HG03159 (cell line): ENCODE measurements at regions not wholly inside any gene's neighbourhood (a gene's known extent, or its start where the extent isn't known, plus 50 kb on each side); places are given as distances from the start of the nearest gene placed in this dataset.

Experiments
- ATAC-seq: cut with Tn5 transposase; IDR thresholded peaks from one replicate; pipeline ENCODE4 v1.9.1; 2021; ENCODE audit warnings: mild to moderate bottlenecking, moderate library complexity; ENCODE audit not compliant: unreplicated experiment

- ATAC-seq, result no peak
Measured at GRCh38 chr2:12432985-12433625, 283.6 kb upstream of the TRIB2 start.

- ATAC-seq, result no peak
Measured at GRCh38 chr2:12433626-12433990, 283.1 kb upstream of the TRIB2 start.

DNA sequence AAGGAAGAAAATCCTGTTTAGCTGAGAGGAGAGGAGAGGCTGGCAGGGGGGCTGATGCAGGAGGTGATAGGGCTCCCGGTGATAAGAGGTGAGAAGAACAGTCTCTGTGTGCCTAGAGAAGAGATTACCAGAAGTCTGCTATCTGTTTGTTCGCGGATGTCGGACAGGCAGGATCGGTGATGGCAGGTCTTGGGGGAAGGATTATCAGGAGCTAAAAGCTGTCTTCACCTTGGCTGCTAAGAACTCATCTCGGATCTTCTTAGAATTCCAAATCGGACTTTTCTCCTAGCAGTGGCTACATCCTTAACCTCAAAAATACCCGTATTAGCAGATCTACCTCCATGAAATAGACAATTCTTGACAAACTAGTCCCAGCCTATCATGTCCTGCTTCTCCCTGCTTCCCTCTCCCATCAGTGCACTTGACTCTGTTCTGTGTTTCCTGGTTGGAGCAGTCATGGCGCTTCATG is 282.1 kb upstream of the TRIB2 start:
- ATAC-seq, result no peak

DNA sequence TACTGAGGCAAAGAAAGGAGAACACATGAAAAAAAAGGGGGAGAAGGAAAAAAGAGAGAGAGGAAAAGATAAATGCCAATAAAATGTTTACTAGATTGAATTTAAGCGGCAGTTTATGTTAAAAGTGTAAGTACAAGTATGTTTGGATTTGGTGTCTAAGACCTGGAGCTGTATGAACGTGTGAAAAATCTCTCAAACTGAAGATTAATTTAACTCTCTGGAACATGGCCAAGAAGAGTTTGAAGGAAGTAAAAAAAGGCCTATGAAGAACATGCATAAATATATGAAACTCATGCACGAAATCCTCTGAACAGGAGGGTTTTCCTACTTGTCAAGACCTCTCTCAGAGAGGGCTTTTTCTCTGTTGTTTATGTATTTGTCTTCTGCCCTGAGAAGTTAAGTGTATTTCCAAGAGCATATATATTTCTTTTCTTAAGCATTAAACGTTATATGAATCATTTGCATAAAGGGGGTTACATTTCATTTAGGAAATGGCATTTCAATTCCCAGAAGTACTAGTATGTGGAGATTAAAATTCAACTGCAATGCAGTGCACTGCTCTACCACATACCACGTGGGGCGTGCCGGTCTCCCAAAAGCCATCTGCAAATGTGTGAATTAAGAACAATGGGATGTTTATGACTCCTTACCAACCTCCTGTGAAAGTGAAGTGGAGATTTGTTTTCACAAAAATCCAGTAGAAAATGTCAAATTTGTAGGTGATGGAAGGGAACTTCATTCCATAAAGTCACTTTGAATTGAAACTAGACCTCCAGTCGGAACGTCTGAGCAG is 281.1 kb upstream of the TRIB2 start:
- ATAC-seq, result no peak

DNA sequence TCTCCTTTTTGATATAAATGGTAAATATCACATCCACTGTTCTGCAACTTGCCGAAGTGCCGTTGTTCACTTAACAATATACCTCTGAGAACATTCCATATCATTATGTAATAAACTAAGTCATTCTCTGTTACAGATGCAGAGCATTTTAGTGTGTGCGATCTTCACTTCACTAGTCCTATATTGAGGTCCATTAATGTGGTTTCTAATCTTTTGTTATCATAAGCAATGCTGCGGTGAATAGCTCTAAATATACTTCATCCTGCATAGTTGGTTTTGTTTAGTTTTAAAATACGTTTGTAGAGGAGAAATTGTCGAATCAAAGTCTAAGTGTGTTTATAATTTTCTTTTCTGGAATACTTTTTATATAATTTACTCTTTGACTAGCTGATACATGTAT is 280.3 kb upstream of the TRIB2 start:
- ATAC-seq, result no peak

- ATAC-seq, result no peak
Measured at GRCh38 chr2:12436935-12437561, 279.7 kb upstream of the TRIB2 start.

GRCh38 chr2:12440731-12441130 is 276.0 kb upstream of the TRIB2 start:
- ATAC-seq, result no peak

GRCh38 chr2:12441750-12442475 is 274.8 kb upstream of the TRIB2 start:
- ATAC-seq, result no peak

- ATAC-seq, result no peak
Measured at GRCh38 chr2:12442476-12442847, 274.3 kb upstream of the TRIB2 start.

- no peak for ATAC-seq
Measured at GRCh38 chr2:12448846-12449505, 267.8 kb upstream of the TRIB2 start.

DNA sequence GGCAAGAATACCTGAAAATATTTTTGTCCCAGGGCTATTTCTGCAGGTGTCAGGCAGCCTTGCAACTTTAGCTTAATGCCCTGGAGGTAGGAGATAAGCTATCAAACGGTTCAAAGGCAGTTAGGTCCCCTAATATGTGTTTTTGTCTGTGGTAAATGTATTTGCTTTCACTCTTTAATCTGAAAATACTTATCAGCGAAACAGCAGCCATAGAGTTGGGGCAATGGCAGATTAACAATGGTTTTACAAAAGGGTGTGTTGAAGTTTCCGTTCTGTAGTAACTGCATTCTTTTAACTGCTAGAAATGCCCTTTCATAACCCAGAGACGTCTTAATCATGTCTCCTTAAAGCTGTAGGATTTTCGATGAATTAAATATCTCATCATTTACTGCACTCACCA is 265.0 kb upstream of the TRIB2 start:
- no peak for ATAC-seq

- no peak for ATAC-seq
Measured at GRCh38 chr2:12452185-12452584, 264.6 kb upstream of the TRIB2 start.

DNA sequence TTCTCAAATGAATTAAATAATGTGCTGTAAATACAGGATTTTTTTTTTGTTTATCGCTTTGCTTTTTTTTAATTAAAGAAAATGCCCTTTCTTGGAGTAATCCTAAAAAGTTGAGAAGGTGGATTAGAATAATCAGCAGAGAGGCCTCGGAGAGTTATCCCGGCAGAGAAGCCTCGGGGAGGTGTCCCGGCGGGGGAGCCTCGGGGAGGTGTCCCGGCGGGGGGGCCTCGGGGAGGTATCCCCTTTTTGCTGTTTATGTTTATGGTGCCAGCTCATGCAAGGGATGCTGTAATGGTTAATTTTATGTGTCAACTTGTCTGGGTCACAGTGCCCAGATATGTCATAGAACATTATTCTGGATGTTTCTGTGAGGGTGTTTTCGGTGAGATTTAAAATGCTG is 263.0 kb upstream of the TRIB2 start:
- ATAC-seq, result no peak

DNA sequence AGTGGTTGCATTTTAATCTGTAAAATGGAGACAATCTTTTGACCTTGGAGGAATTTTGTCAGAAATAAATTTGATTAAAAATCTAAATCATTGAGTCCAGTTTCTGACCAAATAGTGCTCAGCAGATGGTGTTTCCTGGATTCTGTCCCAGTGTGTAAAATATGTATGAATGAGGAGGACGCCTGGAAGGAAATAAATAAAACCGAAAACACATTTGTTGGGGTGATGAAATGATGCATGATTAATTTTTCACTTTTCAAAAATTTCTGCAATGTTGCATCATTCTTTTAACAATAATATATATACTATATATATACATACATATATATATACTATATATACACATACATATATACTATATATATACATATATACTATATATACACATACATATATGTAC is 261.1 kb upstream of the TRIB2 start:
- ATAC-seq, result no peak

GRCh38 chr2:12456293-12457106 is 260.2 kb upstream of the TRIB2 start:
- peak; percentile 94 for ATAC-seq

GRCh38 chr2:12457831-12458230 is 258.9 kb upstream of the TRIB2 start:
- no peak for ATAC-seq

GRCh38 chr2:12463189-12463588 is 253.5 kb upstream of the TRIB2 start:
- ATAC-seq, result no peak

GRCh38 chr2:12465631-12466135 is 251.1 kb upstream of the TRIB2 start:
- ATAC-seq, result no peak

DNA sequence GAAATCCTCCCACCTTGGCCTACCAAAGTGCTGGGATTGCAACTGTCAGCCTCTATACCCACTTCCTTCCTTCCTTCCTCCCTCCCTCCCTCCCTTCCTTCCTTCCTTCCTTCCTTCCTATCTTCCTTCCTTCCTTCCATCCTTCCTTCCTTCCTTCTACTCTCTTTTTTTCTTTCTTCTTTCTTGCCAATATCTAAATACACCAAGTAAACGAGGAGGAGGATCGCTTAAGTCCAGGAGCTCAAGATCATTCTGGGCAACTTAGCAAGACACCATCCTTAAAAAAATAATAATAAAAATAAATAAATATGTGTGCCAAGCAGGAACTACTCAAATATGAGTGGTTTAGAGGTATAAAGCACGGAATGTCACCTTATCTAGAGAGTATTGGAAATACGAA is 249.4 kb upstream of the TRIB2 start:
- ATAC-seq, result no peak

DNA sequence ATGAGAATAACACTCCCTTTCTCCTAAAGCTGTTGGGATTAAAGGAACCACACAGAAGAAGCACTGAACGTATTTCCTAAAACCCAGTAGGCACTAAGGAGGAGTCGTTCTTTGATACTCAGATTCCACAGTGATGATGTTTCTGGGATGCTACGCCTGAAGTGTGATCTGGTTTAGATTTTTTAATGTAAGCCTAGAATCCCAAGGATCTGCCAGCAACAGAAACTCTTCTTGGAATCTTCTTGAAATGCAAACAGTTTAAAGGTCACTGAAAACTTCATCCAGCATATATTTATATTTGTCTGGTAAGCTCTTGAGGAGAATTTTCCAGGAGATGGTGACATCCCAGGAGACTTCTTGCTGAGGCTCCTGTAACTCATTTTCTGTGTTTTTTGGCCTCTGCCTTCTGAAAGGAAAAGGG is 247.6 kb upstream of the TRIB2 start:
- no peak for ATAC-seq
